H9 (cell line): ENCODE measurements at regions not wholly inside any gene's neighbourhood (a gene's known extent, or its start where the extent isn't known, plus 50 kb on each side); places are given as distances from the start of the nearest gene placed in this dataset.

Experiments
- DNase-seq: peaks from one replicate; pipeline ENCODE4 v3.0.0-alpha.2; 2017
- H2AFZ ChIP-seq: one replicate; pipeline ENCODE4 v1.6.1; 2013; ENCODE audit warnings: mild to moderate bottlenecking, low read length, control low read depth, moderate library complexity
- H2AK5ac ChIP-seq: 2 replicates; pipeline ENCODE4 v1.6.1; 2013; ENCODE audit warnings: low read length, control low read depth, mixed read lengths; ENCODE audit not compliant: insufficient read length
- H2BK120ac ChIP-seq: one replicate; pipeline ENCODE4 v1.6.1; 2013; ENCODE audit warnings: low read depth, mild to moderate bottlenecking, low read length, control low read depth, inconsistent platforms; ENCODE audit not compliant: poor library complexity, severe bottlenecking
- H2BK12ac ChIP-seq: 2 replicates; pipeline ENCODE4 v1.6.1; 2013; ENCODE audit warnings: low read length, control low read depth, mixed read lengths, low read depth; ENCODE audit not compliant: insufficient read length
- H2BK15ac ChIP-seq: 2 replicates; pipeline ENCODE4 v1.6.1; 2013; ENCODE audit warnings: low read depth, low read length, control low read depth
- H2BK20ac ChIP-seq: one replicate; pipeline ENCODE4 v1.6.1; 2013; ENCODE audit warnings: low read depth, mild to moderate bottlenecking, low read length, control low read depth, inconsistent platforms; ENCODE audit not compliant: poor library complexity, severe bottlenecking
- H2BK5ac ChIP-seq: 2 replicates; pipeline ENCODE4 v1.6.1; 2013; ENCODE audit warnings: low read length, control low read depth, mixed read lengths; ENCODE audit not compliant: insufficient read length
- H3K14ac ChIP-seq: 2 replicates; pipeline ENCODE4 v1.6.1; 2013; ENCODE audit warnings: low read length, control low read depth; ENCODE audit not compliant: insufficient read depth
- H3K18ac ChIP-seq: 2 replicates; pipeline ENCODE4 v1.6.1; 2013; ENCODE audit warnings: low read depth, mild to moderate bottlenecking, mixed read lengths, low read length, control low read depth; ENCODE audit not compliant: insufficient read length
- H3K23ac ChIP-seq: 2 replicates; pipeline ENCODE4 v1.6.1; 2013; ENCODE audit warnings: low read length, control low read depth, mixed read lengths, low read depth; ENCODE audit not compliant: insufficient read length
- H3K23me2 ChIP-seq: 2 replicates; pipeline ENCODE4 v1.6.1; 2013; ENCODE audit warnings: low read depth, mild to moderate bottlenecking, mixed read lengths, low read length, control low read depth; ENCODE audit not compliant: insufficient read length, poor library complexity, severe bottlenecking
- H3K27ac ChIP-seq: 2 replicates; pipeline ENCODE4 v1.5.1; 2013; ENCODE audit warnings: low read length, control low read depth, mixed read lengths, low read depth; ENCODE audit not compliant: insufficient read length
- H3K27me3 ChIP-seq: 2 replicates; pipeline ENCODE4 v1.6.1; 2013; ENCODE audit warnings: low read length, control low read depth, inconsistent platforms; ENCODE audit not compliant: insufficient read depth
- H3K4ac ChIP-seq: 2 replicates; pipeline ENCODE4 v1.6.1; 2013; ENCODE audit warnings: low read depth, mild to moderate bottlenecking, control low read depth, inconsistent platforms, low read length, moderate library complexity
- H3K4me1 ChIP-seq: 2 replicates; pipeline ENCODE4 v1.6.1; 2013; ENCODE audit warnings: low read length, control low read depth, inconsistent platforms; ENCODE audit not compliant: insufficient read depth
- H3K4me2 ChIP-seq: 2 replicates; pipeline ENCODE4 v1.6.1; 2013; ENCODE audit warnings: low read length, control low read depth, mixed read lengths; ENCODE audit not compliant: insufficient read length, insufficient read depth
- H3K56ac ChIP-seq: 2 replicates; pipeline ENCODE4 v1.6.1; 2013; ENCODE audit warnings: low read depth, mild to moderate bottlenecking, mixed read lengths, low read length, control low read depth; ENCODE audit not compliant: insufficient read length
- H3K79me1 ChIP-seq: 2 replicates; pipeline ENCODE4 v1.6.1; 2013; ENCODE audit warnings: low read depth, mild to moderate bottlenecking, moderate library complexity, low read length, control low read depth, inconsistent platforms; ENCODE audit not compliant: insufficient read depth, poor library complexity, severe bottlenecking
- H3K79me2 ChIP-seq: 2 replicates; pipeline ENCODE4 v1.6.1; 2013; ENCODE audit warnings: low read length, control low read depth, inconsistent platforms; ENCODE audit not compliant: insufficient read depth
- H3K9ac ChIP-seq: 2 replicates; pipeline ENCODE4 v1.6.1; 2013; ENCODE audit warnings: low read length, control low read depth, mixed read lengths; ENCODE audit not compliant: insufficient read length; ENCODE audit errors: extremely low read depth
- H3K9me3 ChIP-seq: one replicate; pipeline ENCODE4 v1.6.1; 2013; ENCODE audit warnings: low read depth, low read length, inconsistent platforms; ENCODE audit not compliant: control insufficient read depth
- H3T11ph ChIP-seq: one replicate; pipeline ENCODE4 v1.6.1; 2013; ENCODE audit warnings: mild to moderate bottlenecking, low read length, control low read depth, inconsistent platforms
- H4K20me1 ChIP-seq: one replicate; pipeline ENCODE4 v1.6.1; 2013; ENCODE audit not compliant: control insufficient read depth, insufficient read length, insufficient read depth
- H4K5ac ChIP-seq: 2 replicates; pipeline ENCODE4 v1.6.1; 2013; ENCODE audit warnings: low read depth, mild to moderate bottlenecking, mixed read lengths, low read length, control low read depth; ENCODE audit not compliant: insufficient read length
- H4K8ac ChIP-seq: replicated peaks from 2 replicates; pipeline ENCODE4 v1.6.1; 2013; ENCODE audit warnings: low read length, control low read depth, mixed read lengths, low read depth; ENCODE audit not compliant: insufficient read length
- H4K91ac ChIP-seq: 2 replicates; pipeline ENCODE4 v1.6.1; 2013; ENCODE audit warnings: low read depth, mild to moderate bottlenecking, moderate library complexity, mixed read lengths, low read length, control low read depth; ENCODE audit not compliant: insufficient read length
- H3K27ac Mint-ChIP-seq, 3 experiments: 2 replicates in 2 of 3; 3 replicates in 1 of 3; pipeline ENCODE4 v1.8.0; 2020 to 2021; ENCODE audit warnings: mixed read lengths in 3 of 3, mild to moderate bottlenecking in 1 of 3, moderate library complexity in 1 of 3
- H3K27me3 Mint-ChIP-seq: 2 replicates; pipeline ENCODE4 v1.8.0; 2021; ENCODE audit warnings: low read depth, mild to moderate bottlenecking, moderate library complexity, mixed read lengths
- H3K36me3 Mint-ChIP-seq, 3 experiments: 2 replicates in 2 of 3; 3 replicates in 1 of 3; pipeline ENCODE4 v1.8.0; 2020 to 2021; ENCODE audit warnings: low read depth in 3 of 3, mixed read lengths in 3 of 3; ENCODE audit not compliant: insufficient read depth in 1 of 3
- H3K4me1 Mint-ChIP-seq, 2 experiments: 2 replicates each; pipeline ENCODE4 v1.8.0; 2020; ENCODE audit warnings: mixed read lengths in 2 of 2
- H3K4me3 Mint-ChIP-seq, 2 experiments: 2 replicates in 1 of 2; 3 replicates in 1 of 2; pipeline ENCODE4 v1.8.0; 2020 to 2021; ENCODE audit warnings: mild to moderate bottlenecking in 2 of 2, mixed read lengths in 2 of 2, moderate library complexity in 1 of 2
- H3K9me3 Mint-ChIP-seq, 2 experiments: 2 replicates in 1 of 2; 3 replicates in 1 of 2; pipeline ENCODE4 v1.8.0; 2020; ENCODE audit warnings: mild to moderate bottlenecking in 2 of 2, mixed read lengths in 2 of 2, moderate library complexity in 1 of 2
- CTCF ChIP-seq: fragments of 200-600 bp; sonication (generic); conservative IDR thresholded peaks from 3 replicates; pipeline ENCODE4 v1.8.0; 2021; ENCODE audit warnings: antibody characterized with exemption, mild to moderate bottlenecking
- WGBS: extraction: QIAGEN DNeasy Blood & Tissue Kit; methylation state at CpG from one replicate; pipeline ENCODE4 v1.1.7; 2013; ENCODE audit warnings: missing lambda C conversion rate, low lambda C conversion rate, mixed read lengths; ENCODE audit not compliant: insufficient read length; ENCODE audit errors: extremely low coverage; 5-methylcytosine and 5-hydroxymethylcytosine counted together

GRCh38 chr3:82671466-82671865, 910.0 kb upstream of the GBE1 start:
- Histone ChIP-seq H3K27me3 (no peaks in the 10 kb centered on the region), H2BK15ac (no peak overlapping the region), H2AK5ac (no peak overlapping the region), H3K9me3 (no peaks in the 10 kb centered on the region), H3K23me2 (no peaks in the 10 kb centered on the region), H3K4me1 (no peaks in the 10 kb centered on the region), H3T11ph (no peak overlapping the region), H2BK120ac (no peak overlapping the region), H3K9ac (no peak overlapping the region), H3K18ac (no peak overlapping the region), H3K4me2 (no peak overlapping the region), H2BK5ac (no peak overlapping the region), H3K4ac (no peak overlapping the region), H4K8ac (no peak overlapping the region), H3K79me2 (no peaks in the 10 kb centered on the region), H4K20me1 (no peaks in the 10 kb centered on the region), H3K14ac (no peak overlapping the region), H3K56ac (no peak overlapping the region), H3K23ac (no peak overlapping the region), H3K27ac (no peak overlapping the region), H4K5ac (no peak overlapping the region), H3K79me1 (no peaks in the 10 kb centered on the region), H4K91ac (no peak overlapping the region), H2BK20ac (no peak overlapping the region), H2BK12ac (no peak overlapping the region), H2AFZ (no peak overlapping the region)
- H3K4me1 Mint-ChIP-seq = no peaks in the 10 kb centered on the region
- no peak overlapping the region for H3K27ac Mint-ChIP-seq
- WGBS = no CpG with 5 or more reads among the region's 1 CpG
- no peaks in the 10 kb centered on the region for H3K27me3 Mint-ChIP-seq
- H3K36me3 Mint-ChIP-seq = no peaks in the 10 kb centered on the region; a peak in 2 of 7 replicates
- no peak for DNase-seq
- no peak for TF ChIP-seq CTCF
- no peaks in the 10 kb centered on the region; a peak in 1 of 5 replicates for H3K9me3 Mint-ChIP-seq
- H3K4me3 Mint-ChIP-seq = no peak overlapping the region
